ENCODE measurements at regions not wholly inside any gene's neighbourhood (a gene's known extent, or its start where the extent isn't known, plus 50 kb on each side); places are given as distances from the start of the nearest gene placed in this dataset.

- TF ChIP-seq POLR2A (IDR thresholded peaks at IDR 0.05; ENCODE audit: extremely low read depth, insufficient read length) (no peak), CTCF (IDR thresholded peaks at IDR 0.05; ENCODE audit: low read depth, low read length) (no peak), MYC (IDR thresholded peaks at IDR 0.05; ENCODE audit: low read depth, low read length) (no peak)
- no peak for DNase-seq (ENCODE audit: low read depth)
- no peak overlapping the region for H3K4me3 ChIP-seq (ENCODE audit: low read depth, low read length)
These were observed 175.7 kb upstream of the FMR1 start for GRCh38 chrX:147736045-147736444.

- no peak for DNase-seq (ENCODE audit: low read depth)
- no peak for TF ChIP-seq MYC (IDR thresholded peaks at IDR 0.05; ENCODE audit: low read depth, low read length)
- TF ChIP-seq MAX (IDR thresholded peaks at IDR 0.05; ENCODE audit: low read depth, low read length), result no peak
- no peak for TF ChIP-seq POLR2A (IDR thresholded peaks at IDR 0.05; ENCODE audit: extremely low read depth, insufficient read length)
- TF ChIP-seq CTCF (IDR thresholded peaks at IDR 0.05; ENCODE audit: low read depth, low read length), result no peak
These were observed 174.0 kb upstream of the FMR1 start for GRCh38 chrX:147737690-147738089.

GRCh38 chrX:147738265-147738664 is 173.5 kb upstream of the FMR1 start:
- peak; percentile 17 for DNase-seq (ENCODE audit: low read depth)
- TF ChIP-seq CTCF (IDR thresholded peaks at IDR 0.05; ENCODE audit: low read depth, low read length) (no peak), MAX (IDR thresholded peaks at IDR 0.05; ENCODE audit: low read depth, low read length) (no peak), POLR2A (IDR thresholded peaks at IDR 0.05; ENCODE audit: extremely low read depth, insufficient read length) (no peak), MYC (IDR thresholded peaks at IDR 0.05; ENCODE audit: low read depth, low read length) (no peak)
- no peak overlapping the region for H3K4me3 ChIP-seq (ENCODE audit: low read depth, low read length)

More at GRCh38 chrX:147737690-147738089, 174.0 kb upstream of the FMR1 start:
- no peak overlapping the region for H3K4me3 ChIP-seq (ENCODE audit: low read depth, low read length)

- DNase-seq (ENCODE audit: low read depth), result no peak
- no peak for TF ChIP-seq POLR2A (IDR thresholded peaks at IDR 0.05; ENCODE audit: extremely low read depth, insufficient read length)
- no peak for TF ChIP-seq CTCF (IDR thresholded peaks at IDR 0.05; ENCODE audit: low read depth, low read length)
- no peak for TF ChIP-seq MYC (IDR thresholded peaks at IDR 0.05; ENCODE audit: low read depth, low read length)
- TF ChIP-seq MAX (IDR thresholded peaks at IDR 0.05; ENCODE audit: low read depth, low read length), result no peak
- no peak overlapping the region for H3K4me3 ChIP-seq (ENCODE audit: low read depth, low read length)
These were observed 172.5 kb upstream of the FMR1 start for GRCh38 chrX:147739196-147739595.

GRCh38 chrX:147741776-147742175 is 169.9 kb upstream of the FMR1 start:
- no peak for TF ChIP-seq MYC (IDR thresholded peaks at IDR 0.05; ENCODE audit: low read depth, low read length)
- TF ChIP-seq MAX (IDR thresholded peaks at IDR 0.05; ENCODE audit: low read depth, low read length), result no peak
- no peak for TF ChIP-seq POLR2A (IDR thresholded peaks at IDR 0.05; ENCODE audit: extremely low read depth, insufficient read length)
- TF ChIP-seq CTCF (IDR thresholded peaks at IDR 0.05; ENCODE audit: low read depth, low read length), result no peak
- no peak for DNase-seq (ENCODE audit: low read depth)
- no peak overlapping the region for H3K4me3 ChIP-seq (ENCODE audit: low read depth, low read length)

GRCh38 chrX:147749308-147749707 is 162.4 kb upstream of the FMR1 start:
- TF ChIP-seq MAX (IDR thresholded peaks at IDR 0.05; ENCODE audit: low read depth, low read length), result no peak
- no peak overlapping the region for H3K4me3 ChIP-seq (ENCODE audit: low read depth, low read length)

More at GRCh38 chrX:147749308-147749707, 162.4 kb upstream of the FMR1 start:
- no peak for DNase-seq (ENCODE audit: low read depth)

All from NB4 (cell line).